SK-N-SH (cell line): ENCODE measurements at regions not wholly inside any gene's neighbourhood (a gene's known extent, or its start where the extent isn't known, plus 50 kb on each side); places are given as distances from the start of the nearest gene placed in this dataset.

Experiments used
- CTCF ChIA-PET: fragments of 300-600, 350-600 bp; formaldehyde crosslinking; extraction: SDS; loops from one replicate; lab custom pipeline; 2021; lab: Yijun Ruan, JAX
- POLR2A ChIA-PET: fragments of 350-600 bp; sonication (Branson Sonifier 250); formaldehyde crosslinking; extraction: SDS; loops from one replicate; lab custom pipeline; 2020; ENCODE audit warnings: antibody characterized with exemption, inconsistent platforms; lab: Yijun Ruan, JAX
- DNase-seq: peaks from one replicate; pipeline ENCODE4 v3.0.0; 2012
- H2AFZ ChIP-seq: fragments of 200-600 bp; sonication (generic); 2 replicates; pipeline ENCODE4 v1.8.1; 2016; ENCODE audit warnings: antibody characterized with exemption, mild to moderate bottlenecking, low read depth
- H3F3A ChIP-seq: fragments of 200-600 bp; sonication (generic); replicated peaks from 2 replicates; pipeline ENCODE3; 2016; ENCODE audit warnings: antibody characterized with exemption, mild to moderate bottlenecking; ENCODE audit not compliant: insufficient read depth
- H3K27ac ChIP-seq, 2 experiments: fragments of 200-500 bp in 1 of 2; fragments of 200-600 bp in 1 of 2; sonication (Bioruptor generic) in 1 of 2; sonication (generic), shearing (Covaris generic) in 1 of 2; 2 replicates each; pipeline versions ENCODE4 v1.5.1 to v1.6.1; 2014 to 2016; ENCODE audit warnings: low read depth in 2 of 2, inconsistent platforms in 1 of 2, low read length in 1 of 2, mild to moderate bottlenecking in 1 of 2, mixed read lengths in 1 of 2
- H3K27me3 ChIP-seq: fragments of 200-600 bp; sonication (generic), shearing (Covaris generic); 2 replicates; pipeline ENCODE4 v1.6.1; 2016; ENCODE audit warnings: mixed run types; ENCODE audit not compliant: insufficient read depth
- H3K36me3 ChIP-seq, 2 experiments: fragments of 200-500 bp in 1 of 2; fragments of 200-600 bp in 1 of 2; sonication (Bioruptor generic) in 1 of 2; sonication (generic) in 1 of 2; replicated peaks in 1 of 2; 2 replicates each; pipeline versions ENCODE3 to v1.5.1; 2014 to 2016; ENCODE audit warnings: low read length in 1 of 2, mild to moderate bottlenecking in 1 of 2; ENCODE audit not compliant: insufficient read depth in 2 of 2, control insufficient read depth in 1 of 2
- H3K4me1 ChIP-seq, 2 experiments: fragments of 200-500 bp in 1 of 2; fragments of 200-600 bp in 1 of 2; sonication (Bioruptor generic) in 1 of 2; sonication (generic), shearing (Covaris generic) in 1 of 2; 2 replicates each; pipeline versions ENCODE4 v1.5.1 to v1.6.1; 2014 to 2016; ENCODE audit warnings: low read depth in 1 of 2, low read length in 1 of 2, mixed run types in 1 of 2; ENCODE audit not compliant: insufficient read depth in 2 of 2, control insufficient read depth in 1 of 2
- H3K4me2 ChIP-seq: fragments of 200-600 bp; sonication (generic), shearing (Covaris generic); 2 replicates; pipeline ENCODE4 v1.6.1; 2017; ENCODE audit warnings: mixed run types
- H3K4me3 ChIP-seq, 2 experiments: fragments of 200-500 bp in 1 of 2; fragments of 200-600 bp in 1 of 2; sonication (Bioruptor generic) in 1 of 2; sonication (generic), shearing (Covaris generic) in 1 of 2; 2 replicates each; pipeline versions ENCODE4 v1.5.1 to v1.8.1; 2014 to 2016; ENCODE audit warnings: low read depth in 2 of 2, inconsistent platforms in 1 of 2, low read length in 1 of 2, mild to moderate bottlenecking in 1 of 2, mixed read lengths in 1 of 2, moderate library complexity in 1 of 2
- H3K79me2 ChIP-seq: fragments of 200-600 bp; sonication (generic); 2 replicates; pipeline ENCODE4 v1.8.1; 2017; ENCODE audit warnings: mild to moderate bottlenecking; ENCODE audit not compliant: insufficient read depth
- H3K9ac ChIP-seq: fragments of 200-600 bp; sonication (generic); 2 replicates; pipeline ENCODE4 v1.6.1; 2017; ENCODE audit warnings: mixed run types
- H3K9me2 ChIP-seq: fragments of 200-600 bp; sonication (generic); 2 replicates; pipeline ENCODE4 v1.6.1; 2017; ENCODE audit warnings: mixed run types
- H3K9me3 ChIP-seq: fragments of 200-600 bp; sonication (generic); 2 replicates; pipeline ENCODE4 v1.6.1; 2017; ENCODE audit warnings: mixed run types, mild to moderate bottlenecking, moderate library complexity
- H4K20me1 ChIP-seq: fragments of 200-600 bp; sonication (generic); 2 replicates; pipeline ENCODE4 v1.6.1; 2017; ENCODE audit warnings: mild to moderate bottlenecking, mixed run types; ENCODE audit not compliant: insufficient read depth
- FOSL2 ChIP-seq: IDR thresholded peaks from 2 replicates; pipeline ENCODE4 v1.4.0; 2012; ENCODE audit warnings: low read depth, mild to moderate bottlenecking, moderate library complexity, borderline replicate concordance
- JUND ChIP-seq: IDR thresholded peaks from 2 replicates; pipeline ENCODE4 v1.4.0; 2012
- NFIC ChIP-seq: IDR thresholded peaks from 2 replicates; pipeline ENCODE4 v1.4.0; 2012; ENCODE audit warnings: borderline replicate concordance
- RAD21 ChIP-seq: IDR thresholded peaks from 2 replicates; pipeline ENCODE4 v1.6.1; 2012; ENCODE audit warnings: mild to moderate bottlenecking, low read length
- TAF1 ChIP-seq: IDR thresholded peaks from 2 replicates; pipeline ENCODE4 v1.6.1; 2012; ENCODE audit warnings: low read depth, mild to moderate bottlenecking, low read length, moderate library complexity, borderline replicate concordance
- TCF12 ChIP-seq: IDR thresholded peaks from 2 replicates; pipeline ENCODE4 v1.4.0; 2012
- TEAD4 ChIP-seq: IDR thresholded peaks from 2 replicates; pipeline ENCODE4 v1.4.0; 2012; ENCODE audit warnings: mild to moderate bottlenecking, borderline replicate concordance; ENCODE audit not compliant: insufficient read depth
- YY1 ChIP-seq: IDR thresholded peaks from 2 replicates; pipeline ENCODE4 v1.4.0; 2012; ENCODE audit warnings: low read depth, mild to moderate bottlenecking
- WGBS: methylation state at CpG from one replicate; pipeline ENCODE4 v1.1.6; 2017; ENCODE audit warnings: low lambda C conversion rate; 5-methylcytosine and 5-hydroxymethylcytosine counted together
- TF ChIP-seq, protein P1 (sequence below): fragments of 150-350 bp; IDR thresholded peaks from 2 replicates; pipeline ENCODE4 v1.6.1; 2017; ENCODE audit warnings: antibody characterized with exemption, low read length, low read depth, borderline replicate concordance
- TF ChIP-seq, protein P2 (sequence below): IDR thresholded peaks from 2 replicates; pipeline ENCODE4 v1.6.1; 2012; ENCODE audit warnings: mild to moderate bottlenecking, low read depth, low read length, moderate library complexity
- TF ChIP-seq, protein P3 (sequence below): fragments of 150-350 bp; IDR thresholded peaks from 2 replicates; pipeline ENCODE4 v1.6.1; 2016; ENCODE audit warnings: mild to moderate bottlenecking, low read depth, low read length
- TF ChIP-seq, protein P4 (sequence below): IDR thresholded peaks from 2 replicates; pipeline ENCODE4 v1.4.0; 2012; ENCODE audit warnings: low read depth
- TF ChIP-seq, protein P5 (sequence below): IDR thresholded peaks from 2 replicates; pipeline ENCODE4 v1.4.0; 2012; ENCODE audit warnings: low read depth, borderline replicate concordance
- TF ChIP-seq, protein P6 (sequence below): IDR thresholded peaks from 2 replicates; pipeline ENCODE4; 2012

DNA sequence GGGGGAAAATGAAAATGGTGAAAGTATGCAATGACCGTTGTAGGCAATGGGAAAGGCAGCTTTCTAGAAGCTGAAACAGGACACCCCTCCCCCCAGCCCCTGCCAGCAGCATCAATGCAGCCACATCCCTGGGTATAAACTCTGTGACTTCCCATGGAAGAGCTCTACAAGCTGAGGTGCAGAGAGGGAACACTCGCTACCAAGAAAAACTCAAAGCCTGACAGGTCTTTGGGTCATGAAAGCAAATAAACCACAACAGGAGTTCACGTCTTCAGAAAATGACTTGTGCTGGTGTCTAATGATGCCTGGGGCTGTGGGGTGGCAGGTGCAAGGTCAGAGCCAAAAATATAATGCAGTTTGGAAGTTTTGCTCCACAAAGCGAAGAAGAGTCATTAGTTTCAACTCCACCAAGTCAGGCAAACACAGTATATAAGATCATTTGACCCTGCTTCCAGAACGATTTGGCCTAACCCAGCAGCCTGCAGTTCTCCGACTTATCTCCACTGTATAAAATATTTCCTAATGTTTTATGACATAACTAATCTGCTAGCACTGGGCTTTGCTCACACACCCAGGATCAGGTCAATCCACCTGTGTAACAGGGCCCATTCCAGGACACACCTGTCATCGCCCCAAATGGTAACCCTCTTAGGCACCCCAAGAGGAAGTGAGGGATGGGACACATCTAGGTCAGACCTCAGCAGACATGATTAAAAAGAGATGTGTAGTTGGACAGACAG lies 102.1 kb downstream of the IRS2 start:
- Histone ChIP-seq H3K27me3 (no peaks in the 10 kb centered on the region; the same call in 1 of the 2 replicates), H3K9me2 (no peaks in the 10 kb centered on the region), H3K4me2 (no peak overlapping the region), H3K4me3 (no peak overlapping the region), H3K36me3 (no peaks in the 10 kb centered on the region), H3K9me3 (no peaks in the 10 kb centered on the region), H3K79me2 (no peaks in the 10 kb centered on the region), H3K9ac (no peak overlapping the region), H3F3A (no peaks in the 10 kb centered on the region), H2AFZ (no peak overlapping the region), H3K4me1 (peaks cover 0 to 9% of the 10 kb centered on the region in 2 experiments; a peak in 1 of 4 replicates), H3K27ac (no peak overlapping the region), H4K20me1 (no peaks in the 10 kb centered on the region)
- TF ChIP-seq, protein P1, sequence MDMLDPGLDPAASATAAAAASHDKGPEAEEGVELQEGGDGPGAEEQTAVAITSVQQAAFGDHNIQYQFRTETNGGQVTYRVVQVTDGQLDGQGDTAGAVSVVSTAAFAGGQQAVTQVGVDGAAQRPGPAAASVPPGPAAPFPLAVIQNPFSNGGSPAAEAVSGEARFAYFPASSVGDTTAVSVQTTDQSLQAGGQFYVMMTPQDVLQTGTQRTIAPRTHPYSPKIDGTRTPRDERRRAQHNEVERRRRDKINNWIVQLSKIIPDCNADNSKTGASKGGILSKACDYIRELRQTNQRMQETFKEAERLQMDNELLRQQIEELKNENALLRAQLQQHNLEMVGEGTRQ, result no peak
- TF ChIP-seq, protein P2, sequence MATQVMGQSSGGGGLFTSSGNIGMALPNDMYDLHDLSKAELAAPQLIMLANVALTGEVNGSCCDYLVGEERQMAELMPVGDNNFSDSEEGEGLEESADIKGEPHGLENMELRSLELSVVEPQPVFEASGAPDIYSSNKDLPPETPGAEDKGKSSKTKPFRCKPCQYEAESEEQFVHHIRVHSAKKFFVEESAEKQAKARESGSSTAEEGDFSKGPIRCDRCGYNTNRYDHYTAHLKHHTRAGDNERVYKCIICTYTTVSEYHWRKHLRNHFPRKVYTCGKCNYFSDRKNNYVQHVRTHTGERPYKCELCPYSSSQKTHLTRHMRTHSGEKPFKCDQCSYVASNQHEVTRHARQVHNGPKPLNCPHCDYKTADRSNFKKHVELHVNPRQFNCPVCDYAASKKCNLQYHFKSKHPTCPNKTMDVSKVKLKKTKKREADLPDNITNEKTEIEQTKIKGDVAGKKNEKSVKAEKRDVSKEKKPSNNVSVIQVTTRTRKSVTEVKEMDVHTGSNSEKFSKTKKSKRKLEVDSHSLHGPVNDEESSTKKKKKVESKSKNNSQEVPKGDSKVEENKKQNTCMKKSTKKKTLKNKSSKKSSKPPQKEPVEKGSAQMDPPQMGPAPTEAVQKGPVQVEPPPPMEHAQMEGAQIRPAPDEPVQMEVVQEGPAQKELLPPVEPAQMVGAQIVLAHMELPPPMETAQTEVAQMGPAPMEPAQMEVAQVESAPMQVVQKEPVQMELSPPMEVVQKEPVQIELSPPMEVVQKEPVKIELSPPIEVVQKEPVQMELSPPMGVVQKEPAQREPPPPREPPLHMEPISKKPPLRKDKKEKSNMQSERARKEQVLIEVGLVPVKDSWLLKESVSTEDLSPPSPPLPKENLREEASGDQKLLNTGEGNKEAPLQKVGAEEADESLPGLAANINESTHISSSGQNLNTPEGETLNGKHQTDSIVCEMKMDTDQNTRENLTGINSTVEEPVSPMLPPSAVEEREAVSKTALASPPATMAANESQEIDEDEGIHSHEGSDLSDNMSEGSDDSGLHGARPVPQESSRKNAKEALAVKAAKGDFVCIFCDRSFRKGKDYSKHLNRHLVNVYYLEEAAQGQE, result no peak
- TF ChIP-seq TAF1, result no peak
- CTCF ChIA-PET, result no interaction called here
- 84% methylated on average over 7 of the region's 7 CpGs for whole genome bisulfite sequencing
- POLR2A ChIA-PET, result no interaction called here
- no peak for DNase-seq

DNA sequence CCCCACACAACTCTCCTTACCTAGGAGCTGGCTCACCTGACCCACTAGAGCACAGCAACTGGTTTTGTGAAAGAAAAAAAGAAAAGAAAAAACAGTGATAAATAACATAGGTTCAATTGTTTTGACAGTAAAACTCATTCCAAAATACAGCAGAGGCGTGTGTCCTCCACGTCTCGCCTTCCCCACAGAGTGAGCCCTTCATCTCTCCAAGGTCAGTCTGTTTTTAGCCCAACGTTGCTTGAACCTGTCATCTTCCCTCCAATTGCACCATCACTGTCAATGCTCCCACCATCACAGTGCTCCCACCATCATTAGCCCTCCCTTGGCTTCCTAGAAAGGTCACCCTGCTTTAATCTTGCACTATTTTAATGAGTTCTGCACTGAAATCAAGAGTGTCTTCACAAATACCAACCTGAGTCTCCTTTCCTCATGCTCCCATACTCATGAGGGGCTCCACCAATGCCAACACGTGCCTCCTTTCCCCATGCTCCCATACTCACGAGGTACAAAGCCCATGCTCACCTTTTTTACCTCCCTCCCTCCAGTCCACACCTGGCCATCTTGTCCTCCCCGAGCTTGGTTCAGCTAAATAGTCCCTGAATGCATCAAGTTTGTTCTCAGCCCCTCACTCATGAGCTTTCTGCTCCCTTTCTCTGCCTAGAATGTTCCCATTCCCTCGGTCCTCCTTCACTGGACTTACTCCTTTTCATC lies 103.7 kb downstream of the IRS2 start:
- TF ChIP-seq YY1 (no peak), TCF12 (no peak), TAF1 (no peak), TEAD4 (no peak), JUND (no peak), NFIC (no peak), RAD21 (no peak), FOSL2 (no peak)
- TF ChIP-seq, protein P3, sequence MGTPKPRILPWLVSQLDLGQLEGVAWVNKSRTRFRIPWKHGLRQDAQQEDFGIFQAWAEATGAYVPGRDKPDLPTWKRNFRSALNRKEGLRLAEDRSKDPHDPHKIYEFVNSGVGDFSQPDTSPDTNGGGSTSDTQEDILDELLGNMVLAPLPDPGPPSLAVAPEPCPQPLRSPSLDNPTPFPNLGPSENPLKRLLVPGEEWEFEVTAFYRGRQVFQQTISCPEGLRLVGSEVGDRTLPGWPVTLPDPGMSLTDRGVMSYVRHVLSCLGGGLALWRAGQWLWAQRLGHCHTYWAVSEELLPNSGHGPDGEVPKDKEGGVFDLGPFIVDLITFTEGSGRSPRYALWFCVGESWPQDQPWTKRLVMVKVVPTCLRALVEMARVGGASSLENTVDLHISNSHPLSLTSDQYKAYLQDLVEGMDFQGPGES, result no peak
- TF ChIP-seq, protein P1, result no peak
- TF ChIP-seq, protein P4, sequence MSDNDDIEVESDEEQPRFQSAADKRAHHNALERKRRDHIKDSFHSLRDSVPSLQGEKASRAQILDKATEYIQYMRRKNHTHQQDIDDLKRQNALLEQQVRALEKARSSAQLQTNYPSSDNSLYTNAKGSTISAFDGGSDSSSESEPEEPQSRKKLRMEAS, result no peak
- TF ChIP-seq, protein P5, sequence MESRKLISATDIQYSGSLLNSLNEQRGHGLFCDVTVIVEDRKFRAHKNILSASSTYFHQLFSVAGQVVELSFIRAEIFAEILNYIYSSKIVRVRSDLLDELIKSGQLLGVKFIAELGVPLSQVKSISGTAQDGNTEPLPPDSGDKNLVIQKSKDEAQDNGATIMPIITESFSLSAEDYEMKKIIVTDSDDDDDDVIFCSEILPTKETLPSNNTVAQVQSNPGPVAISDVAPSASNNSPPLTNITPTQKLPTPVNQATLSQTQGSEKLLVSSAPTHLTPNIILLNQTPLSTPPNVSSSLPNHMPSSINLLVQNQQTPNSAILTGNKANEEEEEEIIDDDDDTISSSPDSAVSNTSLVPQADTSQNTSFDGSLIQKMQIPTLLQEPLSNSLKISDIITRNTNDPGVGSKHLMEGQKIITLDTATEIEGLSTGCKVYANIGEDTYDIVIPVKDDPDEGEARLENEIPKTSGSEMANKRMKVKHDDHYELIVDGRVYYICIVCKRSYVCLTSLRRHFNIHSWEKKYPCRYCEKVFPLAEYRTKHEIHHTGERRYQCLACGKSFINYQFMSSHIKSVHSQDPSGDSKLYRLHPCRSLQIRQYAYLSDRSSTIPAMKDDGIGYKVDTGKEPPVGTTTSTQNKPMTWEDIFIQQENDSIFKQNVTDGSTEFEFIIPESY, result no peak
- TF ChIP-seq, protein P6, sequence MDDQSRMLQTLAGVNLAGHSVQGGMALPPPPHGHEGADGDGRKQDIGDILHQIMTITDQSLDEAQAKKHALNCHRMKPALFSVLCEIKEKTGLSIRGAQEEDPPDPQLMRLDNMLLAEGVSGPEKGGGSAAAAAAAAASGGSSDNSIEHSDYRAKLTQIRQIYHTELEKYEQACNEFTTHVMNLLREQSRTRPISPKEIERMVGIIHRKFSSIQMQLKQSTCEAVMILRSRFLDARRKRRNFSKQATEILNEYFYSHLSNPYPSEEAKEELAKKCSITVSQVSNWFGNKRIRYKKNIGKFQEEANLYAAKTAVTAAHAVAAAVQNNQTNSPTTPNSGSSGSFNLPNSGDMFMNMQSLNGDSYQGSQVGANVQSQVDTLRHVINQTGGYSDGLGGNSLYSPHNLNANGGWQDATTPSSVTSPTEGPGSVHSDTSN, result no peak
- POLR2A ChIA-PET, result no interaction called here
- Histone ChIP-seq H3K36me3 (no peaks in the 10 kb centered on the region), H4K20me1 (no peaks in the 10 kb centered on the region), H3K27ac (no peak overlapping the region), H3K9ac (no peak overlapping the region), H3K4me3 (no peak overlapping the region), H3K9me2 (no peaks in the 10 kb centered on the region), H3K27me3 (no peaks in the 10 kb centered on the region), H3F3A (no peaks in the 10 kb centered on the region), H3K9me3 (no peaks in the 10 kb centered on the region), H2AFZ (no peak overlapping the region), H3K4me2 (no peak overlapping the region), H3K4me1 (peaks cover 0 to 8% of the 10 kb centered on the region in 2 experiments; a peak in 1 of 4 replicates), H3K79me2 (no peaks in the 10 kb centered on the region)
- 60% methylated on average over 8 of the region's 8 CpGs for WGBS
- DNase-seq, result no peak
- CTCF ChIA-PET, result interaction anchor here (1.0 to 1.3 kb wide), 2 partner anchors 9 to 62 kb away, joined by 3 read pairs; no protein-coding TSS in a partner anchor
